ENCODE measurements at regions not wholly inside any gene's neighbourhood (a gene's known extent, or its start where the extent isn't known, plus 50 kb on each side); places are given as distances from the start of the nearest gene placed in this dataset.

DNA sequence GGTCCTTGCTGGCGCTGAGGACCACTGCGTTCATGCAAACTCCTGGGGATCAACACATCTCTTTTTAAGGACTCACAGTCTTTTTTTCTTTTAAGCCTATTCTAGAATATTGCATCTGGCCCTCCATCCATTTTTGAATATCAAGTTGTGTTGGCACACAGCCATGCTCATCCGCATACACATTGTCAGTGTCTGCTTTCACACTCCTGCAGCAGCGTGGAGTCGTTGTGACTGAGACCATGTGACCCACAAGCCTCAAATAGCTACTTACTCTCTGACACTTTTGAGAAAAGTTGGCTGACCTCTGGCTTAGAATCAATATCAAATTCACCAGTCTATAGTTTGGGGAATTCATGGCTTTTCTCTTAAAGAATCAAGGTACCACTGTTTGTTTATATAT, 191.8 kb upstream of the S100G start:
- TF ChIP-seq, protein P1, sequence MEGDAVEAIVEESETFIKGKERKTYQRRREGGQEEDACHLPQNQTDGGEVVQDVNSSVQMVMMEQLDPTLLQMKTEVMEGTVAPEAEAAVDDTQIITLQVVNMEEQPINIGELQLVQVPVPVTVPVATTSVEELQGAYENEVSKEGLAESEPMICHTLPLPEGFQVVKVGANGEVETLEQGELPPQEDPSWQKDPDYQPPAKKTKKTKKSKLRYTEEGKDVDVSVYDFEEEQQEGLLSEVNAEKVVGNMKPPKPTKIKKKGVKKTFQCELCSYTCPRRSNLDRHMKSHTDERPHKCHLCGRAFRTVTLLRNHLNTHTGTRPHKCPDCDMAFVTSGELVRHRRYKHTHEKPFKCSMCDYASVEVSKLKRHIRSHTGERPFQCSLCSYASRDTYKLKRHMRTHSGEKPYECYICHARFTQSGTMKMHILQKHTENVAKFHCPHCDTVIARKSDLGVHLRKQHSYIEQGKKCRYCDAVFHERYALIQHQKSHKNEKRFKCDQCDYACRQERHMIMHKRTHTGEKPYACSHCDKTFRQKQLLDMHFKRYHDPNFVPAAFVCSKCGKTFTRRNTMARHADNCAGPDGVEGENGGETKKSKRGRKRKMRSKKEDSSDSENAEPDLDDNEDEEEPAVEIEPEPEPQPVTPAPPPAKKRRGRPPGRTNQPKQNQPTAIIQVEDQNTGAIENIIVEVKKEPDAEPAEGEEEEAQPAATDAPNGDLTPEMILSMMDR (IDR thresholded peaks at IDR 0.05; ENCODE audit: unreplicated experiment): no peak
- H3K4me3 Mint-ChIP-seq (ENCODE audit: unreplicated experiment): no peak overlapping the region
- H3K4me1 Mint-ChIP-seq (ENCODE audit: unreplicated experiment): peaks cover 5% of the 10 kb centered on the region
- no peak for DNase-seq (ENCODE audit: low spot score)
- no peaks in the 10 kb centered on the region for H3K27me3 Mint-ChIP-seq (ENCODE audit: unreplicated experiment)
- no peak overlapping the region for H3K27ac Mint-ChIP-seq (ENCODE audit: unreplicated experiment)
- H3K36me3 Mint-ChIP-seq (ENCODE audit: low read depth, unreplicated experiment): peaks cover 4% of the 10 kb centered on the region
- no peaks in the 10 kb centered on the region for H3K9me3 Mint-ChIP-seq (ENCODE audit: unreplicated experiment)

DNA sequence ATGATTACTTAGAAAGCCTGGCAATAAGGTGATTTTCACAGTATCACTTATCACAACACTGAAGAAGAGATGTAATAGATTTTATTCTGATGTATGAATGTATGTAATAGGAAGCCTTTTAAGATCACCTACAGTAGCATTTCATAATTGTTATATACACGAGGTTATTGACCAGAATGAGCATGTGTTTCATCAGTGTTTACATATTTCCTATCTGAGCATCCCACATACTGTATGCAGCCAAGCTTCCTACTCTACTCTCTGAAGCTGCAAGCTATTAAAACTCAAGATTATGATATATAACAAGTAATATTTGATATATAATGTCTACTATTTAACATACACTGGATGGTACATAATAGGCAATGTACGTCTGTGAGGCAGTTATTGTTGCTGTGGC, 190.9 kb upstream of the S100G start:
- no peak overlapping the region for H3K4me3 Mint-ChIP-seq (ENCODE audit: unreplicated experiment)
- H3K36me3 Mint-ChIP-seq (ENCODE audit: low read depth, unreplicated experiment): peaks cover 4% of the 10 kb centered on the region
- H3K9me3 Mint-ChIP-seq (ENCODE audit: unreplicated experiment): no peaks in the 10 kb centered on the region
- DNase-seq (ENCODE audit: low spot score): no peak
- no peaks in the 10 kb centered on the region for H3K27me3 Mint-ChIP-seq (ENCODE audit: unreplicated experiment)
- H3K27ac Mint-ChIP-seq (ENCODE audit: unreplicated experiment): peak overlapping the region; percentile 24
- TF ChIP-seq, protein P1 (IDR thresholded peaks at IDR 0.05; ENCODE audit: unreplicated experiment): no peak
- H3K4me1 Mint-ChIP-seq (ENCODE audit: unreplicated experiment): peaks cover 11% of the 10 kb centered on the region

DNA sequence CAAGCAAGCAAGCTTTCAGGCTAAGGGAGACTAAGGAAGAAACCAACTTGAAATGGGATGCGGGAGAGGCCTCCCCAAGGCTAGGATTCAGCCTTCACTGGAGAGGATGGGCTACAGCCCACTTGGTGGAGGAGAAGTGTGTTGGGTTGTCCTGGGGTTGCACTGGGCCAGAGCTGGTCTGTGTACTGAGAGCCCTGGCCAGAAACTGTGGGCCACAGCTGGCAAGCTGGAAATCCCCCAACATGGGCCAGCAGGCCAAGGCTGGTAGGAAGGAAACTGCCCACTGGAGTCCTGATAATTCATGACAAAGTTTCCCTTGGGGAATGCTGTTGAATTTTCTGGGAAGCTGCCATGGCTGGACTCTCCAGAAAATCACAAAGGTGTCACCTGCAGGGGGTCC, 188.0 kb upstream of the S100G start:
- H3K36me3 Mint-ChIP-seq (ENCODE audit: low read depth, unreplicated experiment): no peaks in the 10 kb centered on the region
- TF ChIP-seq, protein P1 (IDR thresholded peaks at IDR 0.05; ENCODE audit: unreplicated experiment): no peak
- no peak for DNase-seq (ENCODE audit: low spot score)
- H3K27me3 Mint-ChIP-seq (ENCODE audit: unreplicated experiment): no peaks in the 10 kb centered on the region
- H3K27ac Mint-ChIP-seq (ENCODE audit: unreplicated experiment): no peak overlapping the region
- H3K4me3 Mint-ChIP-seq (ENCODE audit: unreplicated experiment): no peak overlapping the region
- H3K4me1 Mint-ChIP-seq (ENCODE audit: unreplicated experiment): peaks cover 16% of the 10 kb centered on the region
- H3K9me3 Mint-ChIP-seq (ENCODE audit: unreplicated experiment): no peaks in the 10 kb centered on the region

DNA sequence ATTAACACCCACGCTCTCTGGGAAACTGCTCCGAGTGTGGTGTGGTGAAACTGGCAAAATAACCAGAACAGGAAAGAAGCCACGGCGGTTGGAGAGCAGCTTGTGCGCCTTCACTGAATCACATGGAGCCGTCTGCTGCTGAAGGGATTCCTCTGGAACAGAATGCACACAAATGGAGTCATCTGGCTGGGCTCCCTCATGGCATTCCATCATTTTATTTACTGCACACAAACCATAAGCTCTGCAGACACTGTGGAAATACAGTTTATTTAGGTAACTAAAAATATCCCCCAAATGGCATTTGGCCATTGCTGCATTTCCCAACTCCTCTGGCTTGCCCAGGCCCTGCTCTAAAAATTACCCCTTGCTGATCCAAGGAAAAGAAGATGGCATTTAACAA, 187.0 kb upstream of the S100G start:
- Mint-ChIP-seq H3K27me3 (ENCODE audit: unreplicated experiment) (no peaks in the 10 kb centered on the region), H3K27ac (ENCODE audit: unreplicated experiment) (no peak overlapping the region), H3K36me3 (ENCODE audit: low read depth, unreplicated experiment) (no peaks in the 10 kb centered on the region), H3K4me3 (ENCODE audit: unreplicated experiment) (no peak overlapping the region), H3K9me3 (ENCODE audit: unreplicated experiment) (no peaks in the 10 kb centered on the region), H3K4me1 (ENCODE audit: unreplicated experiment) (peaks cover 16% of the 10 kb centered on the region)
- no peak for DNase-seq (ENCODE audit: low spot score)
- TF ChIP-seq, protein P1 (IDR thresholded peaks at IDR 0.05; ENCODE audit: unreplicated experiment): no peak

DNA sequence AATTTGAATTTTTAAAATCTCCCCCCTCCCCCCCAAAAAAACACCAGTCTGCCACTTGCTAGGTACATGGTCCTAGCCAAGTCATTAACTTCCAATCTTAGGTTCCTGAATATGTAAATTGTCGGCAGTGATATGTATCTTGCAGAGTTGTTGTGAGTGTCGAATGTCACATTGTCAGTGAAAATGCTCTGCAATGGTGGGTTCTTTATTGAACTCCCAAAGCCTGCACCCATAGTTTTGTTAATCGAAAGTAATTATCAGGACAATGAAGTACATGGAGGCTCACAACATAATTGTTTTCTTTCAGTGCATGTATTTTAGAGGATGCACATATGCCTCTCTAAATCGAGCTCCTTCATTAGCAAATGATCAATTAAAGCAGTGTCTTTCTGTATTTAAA, 185.6 kb upstream of the S100G start:
- no peak overlapping the region for H3K27ac Mint-ChIP-seq (ENCODE audit: unreplicated experiment)

More for the DNA sequence above, 185.6 kb upstream of the S100G start:
- Mint-ChIP-seq H3K36me3 (ENCODE audit: low read depth, unreplicated experiment) (no peaks in the 10 kb centered on the region), H3K4me3 (ENCODE audit: unreplicated experiment) (no peak overlapping the region), H3K9me3 (ENCODE audit: unreplicated experiment) (no peaks in the 10 kb centered on the region), H3K4me1 (ENCODE audit: unreplicated experiment) (peaks cover 12% of the 10 kb centered on the region), H3K27me3 (ENCODE audit: unreplicated experiment) (no peaks in the 10 kb centered on the region)
- no peak for DNase-seq (ENCODE audit: low spot score)
- TF ChIP-seq, protein P1 (IDR thresholded peaks at IDR 0.05; ENCODE audit: unreplicated experiment): no peak

Measured in endothelial cell (in vitro differentiated cells).